NCI-H446 treated with DMSO at 0.1 percent for 48 hours (cell line): ENCODE measurements at regions not wholly inside any gene's neighbourhood (a gene's known extent, or its start where the extent isn't known, plus 50 kb on each side); places are given as distances from the start of the nearest gene placed in this dataset.

Source experiments
- DNase-seq: peaks from one replicate; lab custom pipeline; 2025; lab: John Stamatoyannopoulos, UW

- DNase-seq: no peak
These were observed 413.2 kb downstream of the CDH26 start for GRCh38 chr20:60371384-60371783.

- DNase-seq: no peak
These were observed 414.1 kb downstream of the CDH26 start for GRCh38 chr20:60372275-60372674.

DNA sequence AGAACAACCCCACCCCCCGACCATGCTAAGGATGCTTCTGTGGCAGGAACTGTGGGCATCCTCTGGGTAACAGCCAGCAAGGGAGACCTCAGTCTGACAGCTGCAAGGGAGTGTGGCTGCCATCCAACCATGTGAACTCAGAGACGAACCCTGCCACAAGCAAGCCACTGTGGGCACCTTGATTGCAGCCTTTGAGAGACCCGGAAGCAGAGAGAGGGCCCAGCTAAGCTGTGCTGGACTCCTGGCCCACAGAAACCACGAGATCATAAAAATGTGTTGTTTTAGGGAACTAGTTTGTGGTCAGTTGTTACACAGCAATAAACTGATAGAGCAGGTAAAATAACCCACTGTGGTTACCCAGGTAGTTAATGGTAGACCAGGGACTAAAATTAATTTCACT, 414.6 kb downstream of the CDH26 start:
- no peak for DNase-seq

DNA sequence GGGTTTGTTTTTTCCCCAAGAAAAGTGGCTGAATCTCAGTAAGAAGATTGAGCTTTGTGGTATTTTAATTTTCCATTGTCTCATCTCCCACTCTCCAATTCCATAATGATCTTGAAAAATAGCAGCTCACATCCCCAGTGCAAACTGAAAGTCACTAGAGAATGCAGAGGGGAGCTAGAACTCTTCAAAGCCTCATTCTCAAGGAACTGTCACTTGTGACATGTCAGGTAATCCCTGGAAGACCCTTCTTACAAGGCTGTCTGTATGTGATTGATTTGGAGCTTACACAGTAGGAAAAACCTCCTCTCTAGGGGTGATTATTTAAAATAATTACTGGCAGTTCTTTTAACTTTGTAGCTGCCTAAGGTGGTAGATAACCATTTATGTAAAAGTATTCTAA, 420.4 kb downstream of the CDH26 start:
- DNase-seq: no peak

DNA sequence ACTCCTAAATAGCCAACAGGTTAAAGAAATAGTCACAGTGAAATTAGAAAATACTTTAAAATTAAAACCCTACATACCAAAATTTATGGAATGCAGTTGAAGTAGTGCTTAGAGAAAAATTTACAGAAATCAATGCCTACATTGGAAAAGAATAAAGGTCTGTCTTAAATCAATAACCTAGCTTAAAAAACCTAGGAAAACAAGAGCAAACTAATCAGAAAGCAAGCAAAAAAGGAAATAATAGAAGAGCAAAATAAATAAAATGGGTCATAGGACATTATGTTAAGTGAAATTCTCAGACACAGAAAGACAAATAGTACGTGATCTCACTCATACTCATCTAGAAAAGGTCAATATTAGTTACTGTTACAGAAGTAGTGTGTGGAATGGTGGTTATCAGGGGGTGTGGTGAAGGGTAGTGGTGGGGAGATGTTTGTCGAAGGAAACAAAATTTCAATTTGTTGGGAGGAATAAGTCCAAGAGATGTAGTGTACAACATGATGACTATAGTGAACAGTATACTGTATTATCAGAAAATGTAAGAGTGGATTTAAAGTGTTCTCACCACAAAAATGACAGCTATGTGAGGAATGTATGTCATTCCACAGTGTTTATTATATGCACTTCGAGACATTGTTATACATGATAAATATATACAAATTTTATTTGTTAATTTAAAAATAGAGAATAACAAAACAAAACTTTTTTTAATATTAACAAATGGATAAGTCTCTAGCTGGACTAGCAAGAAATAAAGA, 423.6 kb downstream of the CDH26 start:
- no peak for DNase-seq

DNA sequence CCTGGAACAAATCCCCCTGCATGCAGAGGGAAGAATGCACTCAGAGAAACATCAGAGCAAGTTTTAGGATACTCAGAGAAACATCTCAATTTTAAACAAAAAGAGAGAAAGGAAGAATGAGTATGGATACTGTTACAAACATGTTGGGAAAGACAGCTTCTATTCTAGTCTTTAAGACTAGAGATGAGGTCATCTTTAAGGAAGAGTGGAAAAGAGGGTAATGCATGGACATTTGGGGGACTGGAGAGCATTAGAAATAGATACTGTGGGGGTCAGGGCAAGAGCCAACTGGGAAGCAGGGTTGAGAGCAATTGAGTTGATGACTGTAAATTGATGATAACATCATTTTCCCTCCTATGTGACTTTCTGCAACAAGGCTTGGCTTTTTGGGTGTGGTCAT, 431.2 kb downstream of the CDH26 start:
- DNase-seq: no peak

- DNase-seq: no peak
These were observed 431.7 kb downstream of the CDH26 start for GRCh38 chr20:60389882-60390281.

- DNase-seq: peak; percentile 4
These were observed 437.8 kb downstream of the CDH26 start for GRCh38 chr20:60395991-60396390.

DNA sequence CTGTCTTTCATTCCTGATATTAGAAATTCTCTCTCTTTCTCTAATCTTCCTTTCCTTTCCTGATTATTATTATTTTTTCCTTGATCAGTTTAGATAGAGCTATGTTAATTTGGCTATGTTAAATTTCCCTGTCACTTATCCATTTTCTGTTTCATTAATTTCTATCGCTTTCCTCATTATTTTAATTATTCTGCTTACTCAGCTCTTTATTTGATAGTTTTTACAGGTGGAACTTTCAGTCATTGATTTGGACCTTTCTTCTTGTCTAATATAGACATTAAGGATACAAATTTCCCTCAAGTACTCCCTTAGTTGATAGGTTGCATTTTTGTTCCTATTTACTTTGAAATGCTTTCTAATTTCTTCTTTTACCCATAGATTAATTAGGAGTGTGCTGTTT, 442.3 kb downstream of the CDH26 start:
- no peak for DNase-seq

DNA sequence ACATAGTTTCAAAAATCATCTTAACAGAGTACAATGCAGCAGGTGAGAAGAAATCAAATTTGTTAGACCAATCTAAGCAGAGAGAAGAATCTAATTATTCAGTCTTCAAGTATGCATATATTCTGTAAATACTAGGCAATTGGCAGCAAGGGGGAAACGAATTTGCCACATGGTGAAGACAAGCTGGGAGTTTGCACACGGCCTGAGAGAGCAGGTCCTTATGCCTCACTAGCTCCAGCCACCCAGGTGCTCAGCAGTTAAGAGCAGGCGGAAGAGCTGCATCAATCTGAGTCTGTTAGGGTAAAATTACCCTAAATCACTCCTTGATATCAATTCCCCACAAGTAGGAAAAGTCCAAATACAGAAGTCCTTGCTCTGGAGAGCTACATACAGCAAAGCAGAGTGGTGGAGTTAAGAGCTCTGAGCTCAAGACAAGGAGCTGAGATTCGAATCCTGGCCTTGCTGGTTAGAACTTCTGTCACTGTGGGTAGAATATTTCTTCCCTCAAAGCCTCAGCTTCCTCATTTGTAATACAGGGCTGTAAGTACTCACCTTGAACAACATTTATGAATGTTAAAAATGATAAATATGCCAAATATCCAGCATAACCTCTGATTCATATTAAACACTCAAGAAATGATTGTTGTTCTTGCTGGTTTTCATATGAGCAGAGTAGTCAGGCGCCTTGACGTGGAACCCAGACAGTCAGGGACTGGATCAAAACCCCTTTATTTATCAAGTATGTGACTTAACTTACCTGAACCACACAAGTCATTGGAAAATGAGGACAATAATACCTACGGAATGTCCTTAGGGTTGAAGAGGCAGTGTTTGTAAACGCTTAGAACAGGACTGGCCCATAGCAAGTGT, 444.2 kb downstream of the CDH26 start:
- DNase-seq: no peak

GRCh38 chr20:60403105-60403741, 445.0 kb downstream of the CDH26 start:
- no peak for DNase-seq

DNA sequence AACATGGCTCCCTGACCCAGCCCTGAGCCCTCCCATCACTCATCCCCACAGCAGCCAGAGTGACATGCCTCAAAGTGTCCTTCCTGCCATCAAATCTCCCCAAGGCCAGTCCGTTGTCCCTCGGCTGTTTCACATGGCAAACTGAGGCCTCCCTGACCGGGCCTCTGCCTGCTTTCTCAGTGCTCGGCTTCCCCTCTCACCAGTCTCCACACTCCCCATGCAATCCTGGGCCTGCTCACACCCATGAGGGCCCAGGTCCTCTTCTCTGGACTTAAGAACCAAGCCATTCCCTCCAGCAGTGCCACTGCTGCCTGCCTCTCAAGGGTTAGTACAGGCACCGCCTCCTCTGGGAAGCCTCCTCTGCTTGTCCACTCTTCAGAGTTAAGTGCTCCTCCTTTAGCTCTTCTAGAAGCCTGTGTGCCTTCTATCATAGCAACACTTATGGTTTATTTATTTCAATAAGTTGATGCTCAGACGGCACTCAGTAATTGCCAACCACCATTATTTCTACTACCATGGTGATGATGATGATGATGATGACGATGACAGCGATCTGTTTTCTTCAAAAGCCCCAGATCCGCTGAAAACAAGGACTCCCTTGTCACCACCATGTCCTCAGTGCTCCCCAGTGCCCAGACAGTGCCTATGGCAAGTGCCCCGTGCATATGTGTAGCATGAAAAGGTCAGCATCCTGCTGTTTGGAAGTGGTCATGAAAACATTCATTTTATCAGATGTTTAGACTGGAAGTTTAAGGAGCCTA, 449.0 kb downstream of the CDH26 start:
- DNase-seq: no peak

DNA sequence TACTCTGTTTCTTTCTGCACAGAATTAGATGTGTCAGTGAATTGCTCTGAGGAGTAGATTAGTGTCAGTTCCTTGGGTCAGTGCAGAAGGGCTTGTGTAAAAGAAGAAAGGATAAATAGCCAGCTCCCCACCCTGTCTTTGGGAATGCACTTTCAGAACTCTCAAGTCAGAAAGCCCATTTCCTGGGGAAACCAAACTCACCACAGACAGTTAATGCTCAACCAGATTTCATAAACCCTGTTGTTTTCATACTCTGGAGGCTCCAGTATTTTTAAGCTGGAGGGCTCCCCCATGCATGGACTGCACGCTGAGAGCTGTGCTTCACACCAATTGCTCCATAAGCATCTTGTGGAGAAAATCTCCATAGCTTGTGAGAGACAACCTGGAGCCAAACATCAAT, 449.7 kb downstream of the CDH26 start:
- DNase-seq: no peak

DNA sequence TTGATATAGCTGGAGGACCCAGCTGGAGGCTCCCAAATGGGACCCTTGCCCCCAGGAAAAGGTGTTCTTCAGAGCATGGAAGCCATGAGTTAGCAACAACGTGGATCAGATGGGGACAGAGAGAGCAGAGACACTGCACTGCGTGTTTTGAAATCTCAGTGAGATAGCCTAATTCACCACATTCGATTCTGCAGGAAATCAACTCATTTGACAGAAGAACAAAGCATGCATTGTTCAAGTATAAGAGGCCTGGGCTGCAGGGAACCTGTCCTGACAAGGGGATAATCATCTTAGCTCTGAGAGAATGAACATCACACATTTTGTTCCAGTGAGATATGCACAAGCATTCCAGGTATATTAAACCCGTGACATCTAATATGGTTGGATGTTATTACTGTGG, 450.2 kb downstream of the CDH26 start:
- DNase-seq: no peak

DNA sequence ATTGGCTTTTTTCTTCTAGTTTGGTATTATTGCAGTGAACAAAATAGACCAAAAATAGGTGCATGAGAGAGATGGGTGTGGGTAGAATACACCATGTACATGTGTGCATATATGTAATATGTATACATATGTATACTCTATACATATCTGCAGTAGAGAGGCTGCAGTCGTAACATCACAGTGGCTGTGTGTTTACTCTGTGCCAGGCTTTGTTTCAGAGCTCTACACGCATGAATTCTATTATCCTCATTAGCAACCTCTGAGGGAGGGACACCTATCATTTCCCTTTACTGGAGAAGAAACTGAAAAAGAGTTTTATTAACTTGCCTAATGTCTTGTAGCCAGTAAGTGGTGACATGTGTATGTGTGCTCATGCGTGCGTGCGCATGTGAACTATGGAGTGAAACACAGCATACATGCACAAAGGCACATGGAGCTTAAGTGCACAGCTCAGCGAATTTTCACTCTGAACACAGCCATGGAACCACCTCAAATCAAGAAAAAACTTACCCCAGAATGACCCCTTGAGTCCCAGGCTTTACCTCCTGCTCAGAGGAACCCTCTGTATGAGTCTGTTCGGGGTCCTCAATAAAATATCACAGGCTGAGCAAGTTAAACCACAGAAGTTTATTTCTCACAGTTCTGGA, 452.5 kb downstream of the CDH26 start:
- no peak for DNase-seq

GRCh38 chr20:60411813-60412212, 453.6 kb downstream of the CDH26 start:
- DNase-seq: no peak

- DNase-seq: no peak
These were observed 462.5 kb downstream of the CDH26 start for GRCh38 chr20:60420676-60421229.

DNA sequence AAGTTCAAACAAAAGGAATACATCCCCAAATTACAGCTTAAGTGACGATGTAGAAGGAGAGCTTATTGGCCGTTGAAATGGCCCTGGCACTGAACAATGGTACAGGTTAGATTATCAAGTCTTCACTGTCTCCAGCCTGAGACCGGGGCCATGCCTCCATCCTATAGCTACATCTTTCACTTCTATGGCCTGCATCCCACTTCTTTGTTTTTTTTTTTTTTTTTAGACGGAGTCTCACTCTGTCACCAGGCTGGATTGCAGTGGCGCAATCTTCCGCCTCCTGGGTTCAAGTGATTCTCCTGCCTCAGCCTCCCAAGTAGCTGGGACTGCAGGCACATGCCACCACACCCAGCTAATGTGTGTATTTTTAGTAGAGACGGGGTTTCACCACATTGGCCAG, 464.6 kb downstream of the CDH26 start:
- DNase-seq: no peak

DNA sequence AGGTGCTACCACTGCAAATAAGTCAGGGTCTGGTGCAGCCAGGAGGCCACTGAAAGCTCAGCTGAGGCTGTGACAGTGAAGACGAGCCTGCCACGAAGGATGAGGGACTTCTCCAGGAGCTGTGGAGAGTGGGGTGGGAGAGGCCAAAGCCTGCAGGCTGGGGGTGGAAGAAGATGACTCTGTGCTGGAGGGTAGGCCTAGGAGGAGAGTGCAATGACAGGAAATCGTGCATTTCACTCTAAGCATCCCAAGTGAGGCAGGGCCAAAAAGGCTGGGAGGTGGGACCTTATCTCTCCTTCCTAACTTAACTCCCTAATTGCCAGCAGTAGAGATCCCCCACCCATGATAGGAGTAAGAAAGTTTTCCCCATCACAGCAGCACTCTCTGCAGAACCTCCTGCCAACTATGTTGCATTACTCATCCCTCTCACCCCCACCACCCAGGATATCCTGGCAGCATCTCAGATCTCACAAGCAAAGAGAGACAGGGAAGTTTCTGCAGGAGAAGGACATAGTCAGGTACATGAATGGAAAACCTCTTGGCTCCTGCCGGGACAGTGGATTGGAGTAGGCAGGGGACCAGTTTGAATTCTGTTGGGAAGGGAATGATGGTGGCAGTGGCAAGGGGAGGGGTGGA, 466.2 kb downstream of the CDH26 start:
- peak; percentile 3 for DNase-seq

GRCh38 chr20:60427516-60427915, 469.3 kb downstream of the CDH26 start:
- no peak for DNase-seq

DNA sequence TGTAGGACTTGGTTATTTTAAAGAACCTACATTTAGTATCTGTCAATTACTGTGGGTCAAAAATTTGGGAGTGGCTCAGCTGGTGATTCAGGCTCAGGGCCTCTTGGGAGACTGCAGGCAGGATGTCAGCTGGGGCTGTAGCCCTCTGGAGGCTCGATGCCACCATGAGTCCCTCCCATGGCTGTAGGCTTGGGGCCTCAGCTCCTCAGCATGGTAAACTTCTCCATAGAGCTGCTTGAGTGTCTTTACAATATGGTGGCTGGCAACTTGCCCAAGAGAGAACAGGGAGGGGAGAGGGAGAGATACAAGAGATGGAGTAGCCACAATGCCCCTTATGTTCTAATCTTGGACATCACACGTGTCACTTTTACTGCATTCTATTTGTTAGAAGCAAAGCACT, 470.4 kb downstream of the CDH26 start:
- no peak for DNase-seq
